ENCODE measurements at regions not wholly inside any gene's neighbourhood (a gene's known extent, or its start where the extent isn't known, plus 50 kb on each side); places are given as distances from the start of the nearest gene placed in this dataset.

- no peak for TF ChIP-seq CTCF (IDR thresholded peaks at IDR 0.05)
- intact Hi-C loops (cut with DNase I, micrococcal nuclease) = no loop called here
Observed at GRCh38 chr6:6966569-6966968, 141.2 kb upstream of the RREB1 start.

GRCh38 chr6:6968357-6968730 lies 139.4 kb upstream of the RREB1 start:
- Histone ChIP-seq H3K4me3 (no peak overlapping the region), H3K4me1 (ENCODE audit: low read depth) (peaks cover 7% of the 10 kb centered on the region), H3K36me3 (ENCODE audit: low read depth) (no peaks in the 10 kb centered on the region), H3K9me3 (no peaks in the 10 kb centered on the region)
- intact Hi-C loops (cut with DNase I, micrococcal nuclease) = no loop called here
- TF ChIP-seq CTCF (IDR thresholded peaks at IDR 0.05) = no peak
- ATAC-seq = no peak
- no peak for DNase-seq

More at GRCh38 chr6:6966569-6966968, 141.2 kb upstream of the RREB1 start:
- Histone ChIP-seq H3K36me3 (ENCODE audit: low read depth) (no peaks in the 10 kb centered on the region), H3K4me3 (no peak overlapping the region), H3K4me1 (ENCODE audit: low read depth) (peaks cover 7% of the 10 kb centered on the region), H3K9me3 (no peaks in the 10 kb centered on the region)
- ATAC-seq (no peak), DNase-seq (no peak)

GRCh38 chr6:6968731-6969552 lies 138.8 kb upstream of the RREB1 start:
- no peak overlapping the region for H3K4me3 ChIP-seq
- ATAC-seq = peak; percentile 59
- no peaks in the 10 kb centered on the region for H3K9me3 ChIP-seq
- H3K4me1 ChIP-seq (ENCODE audit: low read depth) = peaks cover 7% of the 10 kb centered on the region
- TF ChIP-seq CTCF (IDR thresholded peaks at IDR 0.05) = no peak
- H3K36me3 ChIP-seq (ENCODE audit: low read depth) = no peaks in the 10 kb centered on the region
- intact Hi-C loops (cut with DNase I, micrococcal nuclease) = no loop called here
- DNase-seq = peak in 1 of 3 donors; percentile 25

GRCh38 chr6:6969761-6970223 lies 138.0 kb upstream of the RREB1 start:
- Histone ChIP-seq H3K9me3 (no peaks in the 10 kb centered on the region), H3K4me1 (ENCODE audit: low read depth) (peaks cover 7% of the 10 kb centered on the region), H3K36me3 (ENCODE audit: low read depth) (no peaks in the 10 kb centered on the region), H3K4me3 (no peak overlapping the region)
- ATAC-seq (peak; percentile 95), DNase-seq (peak; percentile 86 to 91 (median 88))
- intact Hi-C loops (cut with DNase I, micrococcal nuclease) = no loop called here
- TF ChIP-seq CTCF (IDR thresholded peaks at IDR 0.05) = no peak

GRCh38 chr6:6970851-6971250 lies 136.9 kb upstream of the RREB1 start:
- TF ChIP-seq CTCF (IDR thresholded peaks at IDR 0.05) = no peak
- intact Hi-C loops (cut with DNase I, micrococcal nuclease) = no loop called here
- ATAC-seq (no peak), DNase-seq (peak in 1 of 3 donors; percentile 29)
- Histone ChIP-seq H3K9me3 (no peaks in the 10 kb centered on the region), H3K4me1 (ENCODE audit: low read depth) (peaks cover 7% of the 10 kb centered on the region), H3K4me3 (no peak overlapping the region), H3K36me3 (ENCODE audit: low read depth) (no peaks in the 10 kb centered on the region)
